HUES64 (cell line): ENCODE measurements at regions not wholly inside any gene's neighbourhood (a gene's known extent, or its start where the extent isn't known, plus 50 kb on each side); places are given as distances from the start of the nearest gene placed in this dataset.

Source experiments
- H3K27ac ChIP-seq: 2 replicates; pipeline ENCODE4 v1.7.0; 2013; ENCODE audit warnings: low read depth, low read length, inconsistent platforms
- H3K27me3 ChIP-seq: 2 replicates; pipeline ENCODE4 v1.6.1; 2013; ENCODE audit warnings: mild to moderate bottlenecking, low read length; ENCODE audit not compliant: insufficient read depth
- H3K36me3 ChIP-seq: 2 replicates; pipeline ENCODE4 v1.6.1; 2013; ENCODE audit warnings: mild to moderate bottlenecking, low read length; ENCODE audit not compliant: insufficient read depth
- H3K4me1 ChIP-seq: 2 replicates; pipeline ENCODE4 v1.6.1; 2013; ENCODE audit warnings: mild to moderate bottlenecking, low read length, moderate library complexity; ENCODE audit not compliant: insufficient read depth
- H3K4me3 ChIP-seq: 2 replicates; pipeline ENCODE4 v1.5.1; 2013; ENCODE audit warnings: mild to moderate bottlenecking, low read length, moderate library complexity
- H3K9ac ChIP-seq: 2 replicates; pipeline ENCODE4 v1.6.1; 2013; ENCODE audit warnings: mild to moderate bottlenecking, low read depth, low read length
- H3K9me3 ChIP-seq: 2 replicates; pipeline ENCODE4 v1.6.1; 2013; ENCODE audit warnings: low read depth, low read length; ENCODE audit not compliant: insufficient read depth
- WGBS: fragments of 150-250, 120-280 bp; methylation state at CpG from one replicate; pipeline ENCODE4 v1.1.7; 2013; ENCODE audit warnings: missing lambda C conversion rate; 5-methylcytosine and 5-hydroxymethylcytosine counted together

DNA sequence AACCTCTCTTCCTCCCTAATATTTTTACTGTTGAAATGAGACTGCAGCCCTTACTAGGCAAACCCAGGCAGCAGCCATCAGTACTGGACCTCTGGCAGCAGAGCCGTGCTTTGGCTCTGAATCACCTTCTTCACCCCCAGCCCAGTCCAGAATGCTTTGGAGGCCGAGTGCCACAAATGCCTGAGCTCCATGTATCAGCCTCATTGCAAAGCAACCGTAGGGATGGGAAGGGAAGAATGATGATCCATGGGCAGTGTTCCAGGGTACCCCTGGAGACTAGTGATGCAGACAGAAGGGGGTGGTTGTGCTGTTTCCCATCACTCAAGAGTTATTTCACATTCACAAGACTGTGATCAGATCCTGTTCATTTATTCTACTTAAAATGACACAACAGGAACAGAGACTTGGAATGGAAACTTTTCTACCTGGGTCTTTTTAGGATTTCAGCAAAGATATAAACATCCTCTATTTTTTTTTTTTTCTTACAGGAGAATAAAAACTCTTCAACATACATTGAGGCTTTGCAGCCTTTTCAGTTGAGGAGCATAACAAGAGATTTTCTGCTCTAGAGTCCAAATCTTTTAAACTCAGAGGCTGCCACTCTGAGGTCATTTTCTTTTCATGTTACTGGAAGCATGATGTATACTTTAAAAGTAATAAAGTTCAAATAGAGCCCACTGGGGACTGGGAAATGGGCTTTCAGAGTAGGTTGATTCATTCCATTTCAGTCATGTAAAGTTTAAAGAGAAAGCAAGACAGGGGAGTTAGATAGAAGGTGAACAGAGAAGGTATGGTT lies 138.3 kb downstream of the KCNJ2 start:
- Histone ChIP-seq H3K4me1 (0 out of 2 replicates have a peak, but pooled peaks cover 7% of the 10 kb centered on the region), H3K9me3 (no peaks in the 10 kb centered on the region), H3K27ac (no peak overlapping the region), H3K9ac (no peak overlapping the region), H3K27me3 (no peaks in the 10 kb centered on the region), H3K4me3 (no peak overlapping the region), H3K36me3 (no peaks in the 10 kb centered on the region)
- WGBS: 95% methylated on average over 3 of the region's 3 CpGs

DNA sequence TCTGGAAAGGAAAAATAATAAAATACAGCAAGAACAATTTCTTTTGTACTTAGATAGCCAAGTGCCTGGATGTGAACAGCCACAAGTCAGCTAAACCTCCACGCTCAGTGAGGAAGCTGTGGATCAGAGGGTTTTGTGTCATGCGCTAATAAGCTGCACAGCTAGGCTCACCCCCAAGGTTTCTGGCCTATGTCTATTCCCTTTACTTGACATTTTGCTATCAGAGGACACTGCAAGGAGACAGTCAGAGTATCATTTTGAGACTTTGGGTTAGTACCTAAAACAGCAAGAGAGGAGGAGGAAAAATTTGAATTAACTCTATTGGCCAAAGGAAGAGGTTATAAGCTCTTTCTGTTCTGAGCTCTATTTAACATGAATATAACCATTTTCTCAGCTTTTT lies 139.3 kb downstream of the KCNJ2 start:
- H3K9ac ChIP-seq: no peak overlapping the region
- H3K36me3 ChIP-seq: no peaks in the 10 kb centered on the region
- H3K9me3 ChIP-seq: no peaks in the 10 kb centered on the region
- no peak overlapping the region for H3K4me3 ChIP-seq
- 91% methylated on average over 2 of the region's 2 CpGs for WGBS
- no peak overlapping the region for H3K27ac ChIP-seq
- H3K27me3 ChIP-seq: no peaks in the 10 kb centered on the region
- H3K4me1 ChIP-seq: peaks cover 12% of the 10 kb centered on the region; the same call in 1 of the 2 replicates

DNA sequence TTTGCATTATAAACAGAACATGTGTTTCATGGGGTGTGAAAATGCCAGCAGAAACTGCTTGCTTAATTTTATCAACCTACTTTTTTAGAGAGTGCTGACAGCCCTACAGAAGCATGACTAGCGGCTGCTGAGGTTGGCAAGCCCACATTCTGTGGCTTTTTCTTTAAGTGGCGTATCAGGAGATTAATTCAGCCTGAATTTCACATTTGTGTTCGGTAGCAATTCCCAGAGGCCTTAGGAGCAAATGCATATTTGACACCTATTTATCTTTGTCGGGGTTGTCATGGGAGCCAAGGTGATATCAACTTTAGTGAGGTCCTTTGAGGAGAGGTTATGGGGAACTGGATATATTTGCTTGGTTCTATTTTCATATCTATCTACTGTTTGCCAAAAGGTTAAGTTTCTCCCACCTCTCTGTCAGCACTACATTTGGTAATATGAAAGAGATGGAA lies 140.9 kb downstream of the KCNJ2 start:
- H3K27me3 ChIP-seq: no peaks in the 10 kb centered on the region
- H3K4me3 ChIP-seq: no peak overlapping the region
- no peaks in the 10 kb centered on the region for H3K36me3 ChIP-seq
- no peak overlapping the region for H3K27ac ChIP-seq
- 99% methylated on average over 4 of the region's 4 CpGs for WGBS
- peaks cover 8% of the 10 kb centered on the region; the same call in 1 of the 2 replicates for H3K4me1 ChIP-seq
- H3K9me3 ChIP-seq: no peaks in the 10 kb centered on the region
- H3K9ac ChIP-seq: no peak overlapping the region

DNA sequence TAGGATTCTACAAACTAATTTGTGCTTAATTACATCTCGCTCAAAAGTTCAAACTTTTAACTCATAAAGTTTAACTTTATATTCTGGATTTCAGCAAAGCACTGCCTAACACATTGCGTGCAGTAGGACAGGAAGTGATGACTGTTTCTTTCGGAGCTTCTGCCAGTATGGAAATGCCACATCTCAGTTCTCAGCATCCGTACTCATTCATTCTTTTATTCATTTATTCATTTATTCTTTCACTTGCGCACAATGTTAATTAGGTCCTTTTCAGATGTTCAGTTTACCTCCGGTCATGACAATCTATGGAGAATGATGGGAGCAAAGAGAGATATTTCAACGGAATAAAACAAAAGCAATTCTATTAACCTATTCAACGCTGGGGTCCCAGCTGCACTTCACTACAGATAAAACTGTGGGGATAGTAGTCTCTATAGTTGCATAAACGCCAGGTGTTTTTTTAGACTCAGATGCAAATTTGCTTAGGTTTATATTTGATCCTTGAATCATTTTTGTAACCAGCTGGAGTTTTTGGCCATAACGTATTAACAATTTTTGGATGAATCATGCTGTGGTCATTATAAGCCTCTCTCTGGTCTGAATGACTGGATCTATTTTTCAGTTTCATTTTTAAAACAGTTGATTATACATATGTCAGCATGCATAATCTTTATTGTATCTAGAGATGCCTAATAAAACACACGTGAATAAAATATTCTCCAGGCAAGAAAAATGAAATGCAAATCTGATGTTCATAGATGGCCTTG lies 143.9 kb downstream of the KCNJ2 start:
- H3K9ac ChIP-seq: no peak overlapping the region
- 94% methylated on average over 10 of the region's 11 CpGs for WGBS

DNA sequence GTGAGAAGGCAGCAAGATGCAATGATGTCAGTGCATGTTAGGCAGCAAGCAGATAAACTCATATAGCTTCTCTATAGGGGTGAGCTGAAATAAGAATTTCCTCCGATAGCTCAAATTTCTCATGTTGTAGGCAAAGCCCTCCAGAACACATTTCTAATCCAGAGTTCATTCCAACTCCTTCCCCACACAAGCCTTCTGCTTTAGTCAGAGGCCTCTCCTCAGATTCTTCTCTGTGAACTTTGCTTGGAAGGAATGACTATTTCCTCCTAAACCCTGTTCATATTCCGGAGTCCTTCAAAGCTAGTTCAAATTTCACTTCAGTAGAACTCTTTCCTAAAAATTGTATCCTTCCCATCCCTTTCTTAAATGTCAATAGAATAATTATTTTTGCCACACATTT lies 144.8 kb downstream of the KCNJ2 start:
- Histone ChIP-seq H3K9me3 (no peaks in the 10 kb centered on the region), H3K27me3 (no peaks in the 10 kb centered on the region), H3K36me3 (no peaks in the 10 kb centered on the region), H3K4me3 (no peak overlapping the region), H3K9ac (no peak overlapping the region), H3K27ac (no peak overlapping the region), H3K4me1 (peaks cover 8% of the 10 kb centered on the region; the same call in 1 of the 2 replicates)
- 97% methylated on average over 2 of the region's 2 CpGs for WGBS

More for the DNA sequence above, 143.9 kb downstream of the KCNJ2 start:
- no peaks in the 10 kb centered on the region for H3K27me3 ChIP-seq
- H3K4me1 ChIP-seq: peaks cover 8% of the 10 kb centered on the region; the same call in 1 of the 2 replicates
- no peak overlapping the region for H3K27ac ChIP-seq
- H3K4me3 ChIP-seq: no peak overlapping the region
- no peaks in the 10 kb centered on the region for H3K9me3 ChIP-seq
- no peaks in the 10 kb centered on the region for H3K36me3 ChIP-seq

DNA sequence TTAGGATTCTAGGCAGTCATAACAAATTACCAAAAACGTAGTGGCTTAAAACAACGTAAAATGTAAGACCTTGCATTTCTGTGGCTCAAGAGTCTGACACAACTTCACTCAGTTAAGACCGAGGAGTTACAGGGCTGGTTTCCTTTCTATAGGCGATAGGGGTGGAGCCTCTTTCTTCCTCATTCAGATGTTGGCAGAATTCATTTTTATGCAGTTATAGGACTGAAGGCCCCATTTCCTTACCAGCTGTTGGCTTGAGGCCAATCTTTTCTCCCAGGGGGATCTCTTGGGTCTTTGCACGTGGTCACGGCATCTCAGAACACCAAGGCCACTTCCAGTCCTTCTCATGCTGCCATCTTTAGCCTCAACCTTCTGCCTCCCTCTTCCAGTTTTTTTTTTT lies 145.2 kb downstream of the KCNJ2 start:
- H3K36me3 ChIP-seq: no peaks in the 10 kb centered on the region
- no peaks in the 10 kb centered on the region for H3K27me3 ChIP-seq
- no peak overlapping the region for H3K27ac ChIP-seq
- no peak overlapping the region for H3K9ac ChIP-seq
- H3K4me3 ChIP-seq: no peak overlapping the region
- 96% methylated on average over 6 of the region's 6 CpGs for WGBS
- H3K9me3 ChIP-seq: no peaks in the 10 kb centered on the region
- H3K4me1 ChIP-seq: peaks cover 8% of the 10 kb centered on the region; the same call in 1 of the 2 replicates

DNA sequence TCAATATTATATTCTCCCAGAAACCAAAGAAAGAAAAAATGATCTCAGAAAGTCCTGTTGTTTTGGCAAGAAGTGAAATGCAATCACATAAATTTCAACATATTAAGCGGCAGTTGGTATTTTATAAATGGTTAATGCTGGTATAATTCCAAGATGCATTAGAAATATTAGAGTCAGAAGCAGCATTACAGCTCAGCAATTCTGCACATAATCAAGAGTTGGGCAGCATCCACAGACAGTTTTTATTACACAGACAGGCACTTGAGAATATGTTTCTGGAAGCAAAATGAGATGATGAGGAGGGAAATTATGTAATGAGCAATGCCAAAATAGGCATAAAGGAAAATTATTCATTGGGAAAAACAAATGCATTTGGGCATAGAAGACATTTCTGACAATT lies 148.1 kb downstream of the KCNJ2 start:
- H3K9me3 ChIP-seq: no peaks in the 10 kb centered on the region
- no CpG with 5 or more reads among the region's 1 CpG for WGBS
- H3K27me3 ChIP-seq: no peaks in the 10 kb centered on the region
- H3K27ac ChIP-seq: no peak overlapping the region
- H3K9ac ChIP-seq: no peak overlapping the region
- no peaks in the 10 kb centered on the region for H3K36me3 ChIP-seq
- H3K4me3 ChIP-seq: no peak overlapping the region
- peaks cover 8% of the 10 kb centered on the region; the same call in 1 of the 2 replicates for H3K4me1 ChIP-seq

DNA sequence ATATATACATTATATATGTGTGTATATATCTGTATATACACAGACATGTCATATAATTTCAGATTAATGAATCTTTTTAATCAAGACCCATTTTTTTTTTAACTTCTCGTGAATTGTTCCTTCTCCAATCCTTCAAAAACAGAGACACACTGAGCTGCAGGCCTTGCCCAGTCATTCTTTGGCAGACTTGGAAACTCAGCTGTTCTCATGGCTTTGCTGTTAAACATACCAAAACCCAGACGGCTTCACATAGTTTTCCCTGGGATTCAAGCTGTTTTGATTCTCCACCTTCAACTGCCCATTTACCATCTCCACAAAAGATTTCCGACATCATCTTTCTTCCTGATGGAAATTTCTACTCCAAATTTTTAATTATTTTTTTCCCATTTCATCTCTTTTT lies 148.7 kb downstream of the KCNJ2 start:
- WGBS: 93% methylated on average over 3 of the region's 3 CpGs
- Histone ChIP-seq H3K4me3 (no peak overlapping the region), H3K27ac (no peak overlapping the region), H3K4me1 (peaks cover 8% of the 10 kb centered on the region; the same call in 1 of the 2 replicates), H3K9ac (no peak overlapping the region), H3K9me3 (no peaks in the 10 kb centered on the region), H3K36me3 (no peaks in the 10 kb centered on the region), H3K27me3 (no peaks in the 10 kb centered on the region)

DNA sequence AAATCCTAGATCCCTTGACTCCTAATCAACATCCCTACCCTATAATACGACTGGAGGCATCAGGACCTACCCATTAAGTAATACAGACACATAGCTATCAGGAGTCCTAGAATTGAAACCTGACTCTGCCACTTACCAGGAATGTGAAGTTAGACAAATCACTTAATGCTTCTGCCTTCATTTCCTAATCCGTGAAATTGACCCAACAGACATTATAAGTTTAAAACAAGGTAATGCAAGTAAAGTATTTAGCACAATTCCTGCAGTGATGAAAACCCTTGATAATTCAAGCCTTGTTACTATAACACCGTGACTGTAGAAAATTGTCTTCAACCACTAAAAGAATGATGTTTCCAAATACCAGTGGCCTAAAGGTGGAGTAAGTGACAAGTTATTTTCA lies 150.2 kb downstream of the KCNJ2 start:
- 81% methylated on average over 2 of the region's 3 CpGs for WGBS
- Histone ChIP-seq H3K9ac (no peak overlapping the region), H3K27ac (no peak overlapping the region), H3K4me3 (no peak overlapping the region), H3K4me1 (no peaks in the 10 kb centered on the region), H3K36me3 (no peaks in the 10 kb centered on the region), H3K27me3 (no peaks in the 10 kb centered on the region), H3K9me3 (no peaks in the 10 kb centered on the region)

DNA sequence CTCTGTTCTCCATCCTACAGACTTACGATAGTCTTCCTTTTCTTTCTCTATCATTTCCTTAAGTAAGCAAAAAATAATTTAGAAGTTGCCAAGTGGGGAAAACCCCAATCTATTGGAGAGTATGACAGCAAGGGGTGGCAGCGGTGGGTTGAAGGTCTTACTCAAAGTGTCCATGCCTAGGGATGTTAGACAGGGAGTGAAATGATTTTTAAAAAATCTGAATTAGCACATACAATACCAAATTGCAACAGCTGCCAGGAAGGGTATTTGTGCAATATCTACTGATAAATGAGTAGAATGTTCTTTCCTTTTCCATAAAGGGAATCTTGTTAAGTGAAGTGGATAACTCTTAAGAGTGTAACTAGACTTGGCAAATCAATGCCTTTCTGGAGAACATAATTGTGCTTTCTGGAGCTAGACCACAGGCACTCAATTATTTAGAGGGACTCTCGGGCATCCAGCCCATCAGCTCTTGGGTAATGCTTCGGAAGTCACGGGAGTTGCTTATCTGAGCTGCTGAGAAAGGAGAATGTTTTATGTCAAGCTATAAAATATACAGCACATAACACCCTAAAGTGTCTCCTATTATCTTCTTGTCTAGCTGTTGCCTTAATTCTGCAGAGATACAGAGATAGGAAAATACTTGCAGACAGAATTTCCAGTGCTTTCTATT lies 151.5 kb downstream of the KCNJ2 start:
- H3K9ac ChIP-seq: no peak overlapping the region
- 100% methylated on average over 5 of the region's 5 CpGs for WGBS

DNA sequence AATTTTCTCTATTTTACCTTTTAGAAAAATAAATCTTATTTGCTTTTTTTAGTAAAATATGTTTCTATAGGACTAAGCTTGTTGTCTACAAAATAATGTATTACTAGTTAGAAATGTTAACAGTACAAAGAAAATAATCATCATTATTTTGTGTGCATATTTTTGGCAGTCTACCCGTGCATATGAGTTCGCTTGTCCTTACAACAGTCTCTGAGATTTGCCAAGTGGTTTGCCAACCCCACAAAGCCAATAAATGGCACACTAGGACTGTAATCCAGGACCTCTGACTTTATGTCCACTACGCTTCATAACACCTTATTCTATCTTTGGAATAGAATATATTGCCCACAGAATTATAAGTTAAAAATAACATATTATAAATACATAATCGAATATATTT lies 152.0 kb downstream of the KCNJ2 start:
- Histone ChIP-seq H3K27me3 (no peaks in the 10 kb centered on the region), H3K27ac (no peak overlapping the region), H3K9me3 (no peaks in the 10 kb centered on the region), H3K36me3 (no peaks in the 10 kb centered on the region), H3K9ac (no peak overlapping the region), H3K4me1 (no peaks in the 10 kb centered on the region), H3K4me3 (no peak overlapping the region)
- WGBS: 99% methylated on average over 3 of the region's 4 CpGs

More for the DNA sequence above, 151.5 kb downstream of the KCNJ2 start:
- no peaks in the 10 kb centered on the region for H3K36me3 ChIP-seq
- no peaks in the 10 kb centered on the region for H3K4me1 ChIP-seq
- H3K27me3 ChIP-seq: no peaks in the 10 kb centered on the region
- no peaks in the 10 kb centered on the region for H3K9me3 ChIP-seq
- no peak overlapping the region for H3K4me3 ChIP-seq
- H3K27ac ChIP-seq: no peak overlapping the region
